PC-9 (cell line): ENCODE measurements at regions not wholly inside any gene's neighbourhood (a gene's known extent, or its start where the extent isn't known, plus 50 kb on each side); places are given as distances from the start of the nearest gene placed in this dataset.
A peak's percentile ranks its signal among the peaks of the same experiment; 100 is the strongest.

Experiments used
- BruUV-seq: library from RNA; stranded (reverse); fragments of 400-500 nt; replicated peaks from 2 replicates; lab custom pipeline; 2021; lab: Mats Ljungman, UMichigan
- CTCF ChIA-PET: fragments of 300-600 bp; sonication (Branson Sonifier 250); formaldehyde crosslinking; loops from one replicate; lab custom pipeline; 2022; ENCODE audit warnings: antibody characterized with exemption; lab: Charles Lee
- POLR2A ChIA-PET: fragments of 300-600 bp; sonication (Branson Sonifier 250); formaldehyde crosslinking; loops from one replicate; lab custom pipeline; 2022; ENCODE audit warnings: antibody characterized with exemption; ENCODE audit not compliant: unreplicated experiment; lab: Charles Lee
- DNase-seq, 2 experiments: peaks; one replicate each; pipeline versions ENCODE4 v3.0.0 to v3.0.0-alpha.2; 2015 to 2022; ENCODE audit warnings: mixed read lengths in 1 of 2
- H2AFZ ChIP-seq: fragments of 200-600 bp; sonication (generic); 2 replicates; pipeline ENCODE4 v1.8.1; 2017; ENCODE audit warnings: antibody characterized with exemption
- H3F3A ChIP-seq: fragments of 200-600 bp; sonication (generic); 2 replicates; pipeline ENCODE4 v1.8.1; 2017; ENCODE audit warnings: antibody characterized with exemption, mild to moderate bottlenecking, low read depth; ENCODE audit not compliant: insufficient read depth
- H3K27ac ChIP-seq: fragments of 200-600 bp; sonication (generic); 2 replicates; pipeline ENCODE4 v1.6.1; 2016; ENCODE audit warnings: mixed run types
- H3K27me3 ChIP-seq: fragments of 200-600 bp; sonication (generic); 2 replicates; pipeline ENCODE4 v1.6.1; 2016; ENCODE audit warnings: low read depth, mixed run types; ENCODE audit not compliant: insufficient read depth
- H3K36me3 ChIP-seq: fragments of 200-600 bp; sonication (generic); 2 replicates; pipeline ENCODE4 v1.6.1; 2016; ENCODE audit warnings: low read depth, mixed run types
- H3K4me1 ChIP-seq: fragments of 200-600 bp; sonication (generic); replicated peaks from 2 replicates; pipeline ENCODE4 v1.6.1; 2016; ENCODE audit warnings: mixed run types; ENCODE audit not compliant: insufficient read depth
- H3K4me2 ChIP-seq: fragments of 200-600 bp; sonication (generic); 2 replicates; pipeline ENCODE4 v1.6.1; 2017; ENCODE audit warnings: mixed run types
- H3K4me3 ChIP-seq: fragments of 200-600 bp; sonication (generic); 2 replicates; pipeline ENCODE4 v1.6.1; 2016; ENCODE audit warnings: mixed run types
- H3K79me2 ChIP-seq: fragments of 200-600 bp; sonication (generic); 2 replicates; pipeline ENCODE4 v1.6.1; 2017; ENCODE audit warnings: low read depth, mixed run types
- H3K9me2 ChIP-seq: fragments of 200-600 bp; sonication (generic); 2 replicates; pipeline ENCODE4 v1.8.1; 2017; ENCODE audit warnings: mild to moderate bottlenecking; ENCODE audit not compliant: insufficient read depth
- H3K9me3 ChIP-seq: fragments of 200-600 bp; sonication (generic); 2 replicates; pipeline ENCODE4 v1.8.1; 2016; ENCODE audit warnings: low read depth; ENCODE audit not compliant: insufficient read depth
- H4K20me1 ChIP-seq: fragments of 200-600 bp; sonication (generic); 2 replicates; pipeline ENCODE4 v1.8.1; 2017; ENCODE audit not compliant: insufficient read depth
- EZH2 ChIP-seq: fragments of 200-600 bp; sonication (generic); IDR thresholded peaks from 2 replicates; pipeline ENCODE4 v1.8.0; 2017; ENCODE audit warnings: antibody characterized with exemption, low read depth
- intact Hi-C: fragments of 100-400 bp; cut with micrococcal nuclease; formaldehyde crosslinking; loops from one replicate; pipeline ENCODE4 v1.10.0; 2022; ENCODE audit not compliant: unreplicated experiment
- TF ChIP-seq, protein P1 (sequence below): fragments of 200-600 bp; sonication (generic); conservative IDR thresholded peaks from 2 replicates; pipeline ENCODE4 v1.6.1; 2017; ENCODE audit warnings: mixed run types, antibody characterized with exemption, mild to moderate bottlenecking, moderate library complexity

DNA sequence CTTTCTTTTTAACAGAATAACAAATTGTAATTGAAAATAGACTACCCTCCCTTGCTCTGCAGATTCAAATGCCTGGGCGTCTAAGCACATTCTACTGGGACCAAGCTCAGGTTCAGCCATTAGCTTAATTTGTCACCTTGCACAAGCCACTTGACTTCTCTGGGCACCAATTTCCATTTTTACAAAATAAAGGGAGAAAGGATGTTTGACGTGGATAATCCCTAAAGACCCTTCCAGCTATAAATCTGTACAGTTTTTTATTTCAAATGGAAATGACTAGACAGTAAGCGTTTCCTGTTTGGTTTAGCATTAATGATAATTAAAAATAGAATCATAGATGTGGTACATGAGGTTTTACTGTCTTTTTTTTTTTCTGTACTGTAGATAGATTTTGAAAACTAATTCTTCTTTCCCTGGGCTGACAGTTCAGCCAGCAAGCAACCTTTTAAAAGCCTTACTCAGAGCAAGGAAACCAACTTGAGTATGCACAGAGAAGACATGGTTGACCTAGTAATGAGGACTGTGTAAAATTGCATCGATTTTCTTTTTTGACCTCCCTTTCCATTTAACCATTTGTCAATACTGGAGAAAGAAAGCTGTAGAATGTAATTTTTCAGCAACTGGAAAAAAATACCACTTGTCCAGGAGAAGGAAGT, 1329.5 kb upstream of the CDH8 start:
- H4K20me1 ChIP-seq = no peaks in the 10 kb centered on the region
- DNase-seq = no peak
- TF ChIP-seq, protein P1, sequence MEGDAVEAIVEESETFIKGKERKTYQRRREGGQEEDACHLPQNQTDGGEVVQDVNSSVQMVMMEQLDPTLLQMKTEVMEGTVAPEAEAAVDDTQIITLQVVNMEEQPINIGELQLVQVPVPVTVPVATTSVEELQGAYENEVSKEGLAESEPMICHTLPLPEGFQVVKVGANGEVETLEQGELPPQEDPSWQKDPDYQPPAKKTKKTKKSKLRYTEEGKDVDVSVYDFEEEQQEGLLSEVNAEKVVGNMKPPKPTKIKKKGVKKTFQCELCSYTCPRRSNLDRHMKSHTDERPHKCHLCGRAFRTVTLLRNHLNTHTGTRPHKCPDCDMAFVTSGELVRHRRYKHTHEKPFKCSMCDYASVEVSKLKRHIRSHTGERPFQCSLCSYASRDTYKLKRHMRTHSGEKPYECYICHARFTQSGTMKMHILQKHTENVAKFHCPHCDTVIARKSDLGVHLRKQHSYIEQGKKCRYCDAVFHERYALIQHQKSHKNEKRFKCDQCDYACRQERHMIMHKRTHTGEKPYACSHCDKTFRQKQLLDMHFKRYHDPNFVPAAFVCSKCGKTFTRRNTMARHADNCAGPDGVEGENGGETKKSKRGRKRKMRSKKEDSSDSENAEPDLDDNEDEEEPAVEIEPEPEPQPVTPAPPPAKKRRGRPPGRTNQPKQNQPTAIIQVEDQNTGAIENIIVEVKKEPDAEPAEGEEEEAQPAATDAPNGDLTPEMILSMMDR = no peak
- TF ChIP-seq EZH2 = no peak
- no peak overlapping the region for H3K27ac ChIP-seq
- H3F3A ChIP-seq = no peaks in the 10 kb centered on the region
- intact Hi-C loops = no loop called here
- no peaks in the 10 kb centered on the region for H3K9me3 ChIP-seq
- no peaks in the 10 kb centered on the region for H3K4me1 ChIP-seq
- H3K9me2 ChIP-seq = no peaks in the 10 kb centered on the region
- ChIA-PET POLR2A (no interaction called here), CTCF (no interaction called here)
- no peaks in the 10 kb centered on the region for H3K36me3 ChIP-seq
- no peak overlapping the region for H2AFZ ChIP-seq
- no peak overlapping the region for H3K4me3 ChIP-seq
- no peaks in the 10 kb centered on the region for H3K27me3 ChIP-seq
- H3K4me2 ChIP-seq = no peak overlapping the region
- BruUV-seq = no TSS peak
- no peaks in the 10 kb centered on the region for H3K79me2 ChIP-seq

DNA sequence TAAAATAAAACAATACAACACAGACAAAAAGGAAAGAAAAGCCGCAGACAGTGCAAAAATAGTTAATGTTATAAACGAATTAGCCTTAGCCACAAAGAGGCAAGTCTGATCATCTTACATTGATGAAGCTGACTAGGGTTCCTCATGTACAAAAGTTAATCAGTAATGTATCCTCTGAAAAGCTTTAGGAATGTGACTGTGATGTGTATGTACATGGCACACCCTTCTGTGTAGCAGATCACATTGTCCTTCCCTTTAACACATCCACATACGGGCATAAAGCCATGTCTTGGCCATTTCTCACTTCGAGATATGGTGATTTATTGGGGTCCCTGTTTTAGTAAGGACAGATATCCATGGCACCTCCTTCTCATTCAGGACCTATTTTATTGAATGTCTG, 1327.5 kb upstream of the CDH8 start:
- Histone ChIP-seq H3K4me3 (no peak overlapping the region), H3K79me2 (no peaks in the 10 kb centered on the region), H3K4me2 (no peak overlapping the region), H3K27me3 (no peaks in the 10 kb centered on the region), H4K20me1 (no peaks in the 10 kb centered on the region), H3K36me3 (no peaks in the 10 kb centered on the region), H3K9me3 (no peaks in the 10 kb centered on the region), H3K4me1 (no peaks in the 10 kb centered on the region), H3K27ac (no peak overlapping the region), H3K9me2 (no peaks in the 10 kb centered on the region), H2AFZ (no peak overlapping the region), H3F3A (no peaks in the 10 kb centered on the region)
- intact Hi-C loops = no loop called here
- CTCF ChIA-PET = no interaction called here
- POLR2A ChIA-PET = no interaction called here
- no peak for TF ChIP-seq EZH2
- DNase-seq = no peak
- no TSS peak for BruUV-seq

DNA sequence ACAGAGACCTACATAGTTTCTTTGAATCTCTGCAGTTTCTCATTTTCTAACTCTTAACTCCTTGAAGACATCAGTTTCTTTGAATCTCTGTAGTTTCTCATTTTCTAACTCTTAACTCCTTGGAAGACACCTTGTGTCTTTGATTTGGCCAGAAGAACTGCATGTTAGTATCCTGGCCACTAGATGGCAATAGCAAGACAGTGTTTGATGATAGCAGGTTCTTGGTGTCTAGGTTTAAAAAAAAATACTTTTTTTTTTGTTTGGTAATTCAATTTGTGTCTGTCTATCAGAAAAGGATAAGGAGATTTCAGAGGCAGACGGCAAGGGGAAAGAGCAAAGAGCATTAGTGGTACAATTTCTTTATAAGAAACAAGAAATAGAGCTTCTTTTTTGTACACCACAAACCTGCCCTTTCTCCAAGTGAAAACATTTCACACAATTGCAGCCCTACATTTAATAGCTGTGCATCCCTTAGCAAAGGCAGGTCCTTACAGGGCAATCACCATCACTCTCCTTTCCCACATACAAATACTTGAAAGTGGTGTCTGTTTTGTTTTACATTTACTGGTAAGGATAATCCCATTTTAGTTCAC, 1324.9 kb upstream of the CDH8 start:
- Histone ChIP-seq H3K9me3 (no peaks in the 10 kb centered on the region), H3K4me1 (no peaks in the 10 kb centered on the region), H3K27ac (no peak overlapping the region), H2AFZ (no peak overlapping the region), H3K36me3 (no peaks in the 10 kb centered on the region), H3K27me3 (no peaks in the 10 kb centered on the region), H3K79me2 (no peaks in the 10 kb centered on the region), H3K9me2 (no peaks in the 10 kb centered on the region), H3K4me3 (no peak overlapping the region), H4K20me1 (no peaks in the 10 kb centered on the region), H3F3A (no peaks in the 10 kb centered on the region), H3K4me2 (no peak overlapping the region)
- no TSS peak for BruUV-seq
- CTCF ChIA-PET = no interaction called here
- POLR2A ChIA-PET = no interaction called here
- TF ChIP-seq, protein P1 = peak; percentile 82
- TF ChIP-seq EZH2 = no peak
- intact Hi-C loops = loop anchor here (2.0 kb wide), 1 partner anchor 692 kb away; no protein-coding TSS in a partner anchor
- DNase-seq = no peak
